ENCODE measurements at regions not wholly inside any gene's neighbourhood (a gene's known extent, or its start where the extent isn't known, plus 50 kb on each side); places are given as distances from the start of the nearest gene placed in this dataset.
"Not testable (repeated sequence)": the region's sequence is repeated elsewhere in the genome, so short reads cannot be mapped to it uniquely, and the experiment has no call there.

- not testable (repeated sequence) for DNase-seq
Measured at GRCh38 chr16:88252057-88252794, 130.5 kb upstream of the ZNF469 start.

GRCh38 chr16:88258141-88258540 lies 124.6 kb upstream of the ZNF469 start:
- DNase-seq = not testable (repeated sequence)

- peak; percentile 4 for DNase-seq
Measured at GRCh38 chr16:88258764-88259525, 123.8 kb upstream of the ZNF469 start.

- not testable (repeated sequence) for DNase-seq
Measured at GRCh38 chr16:88259538-88259937, 123.2 kb upstream of the ZNF469 start.

GRCh38 chr16:88260146-88260545 lies 122.6 kb upstream of the ZNF469 start:
- DNase-seq = not testable (repeated sequence)

- not testable (repeated sequence) for DNase-seq
Measured at GRCh38 chr16:88260881-88261665, 121.7 kb upstream of the ZNF469 start.

GRCh38 chr16:88261814-88262605 lies 120.7 kb upstream of the ZNF469 start:
- not testable (repeated sequence) for DNase-seq

- DNase-seq = not testable (repeated sequence)
Measured at GRCh38 chr16:88262858-88263563, 119.7 kb upstream of the ZNF469 start.

GRCh38 chr16:88263681-88264287 lies 119.0 kb upstream of the ZNF469 start:
- not testable (repeated sequence) for DNase-seq

GRCh38 chr16:88264641-88265285 lies 118.0 kb upstream of the ZNF469 start:
- DNase-seq = no peak

- not testable (repeated sequence) for DNase-seq
Measured at GRCh38 chr16:88265286-88265938, 117.3 kb upstream of the ZNF469 start.

GRCh38 chr16:88266036-88266435 lies 116.7 kb upstream of the ZNF469 start:
- not testable (repeated sequence) for DNase-seq

- not testable (repeated sequence) for DNase-seq
Measured at GRCh38 chr16:88266935-88267551, 115.7 kb upstream of the ZNF469 start.

- not testable (repeated sequence) for DNase-seq
Measured at GRCh38 chr16:88268186-88268970, 114.4 kb upstream of the ZNF469 start.

GRCh38 chr16:88270171-88270790 lies 112.5 kb upstream of the ZNF469 start:
- not testable (repeated sequence) for DNase-seq

GRCh38 chr16:88271296-88271695 lies 111.5 kb upstream of the ZNF469 start:
- DNase-seq = not testable (repeated sequence)

GRCh38 chr16:88271776-88272175 lies 111.0 kb upstream of the ZNF469 start:
- DNase-seq = not testable (repeated sequence)

GRCh38 chr16:88272437-88272836 lies 110.3 kb upstream of the ZNF469 start:
- not testable (repeated sequence) for DNase-seq
